GM19240 (cell line): ENCODE measurements at regions not wholly inside any gene's neighbourhood (a gene's known extent, or its start where the extent isn't known, plus 50 kb on each side); places are given as distances from the start of the nearest gene placed in this dataset.

ENCODE experiments used
- DNase-seq: peaks from one replicate; pipeline ENCODE4 v3.0.0; 2011; ENCODE audit warnings: low spot score; ENCODE audit not compliant: insufficient read length

GRCh38 chr1:79388694-79389361 lies 382.3 kb upstream of the ADGRL4 start:
- no peak for DNase-seq

- DNase-seq: no peak
These were observed 380.2 kb upstream of the ADGRL4 start for GRCh38 chr1:79386730-79387129.

- DNase-seq: no peak
These were observed 373.5 kb upstream of the ADGRL4 start for GRCh38 chr1:79380078-79380477.

GRCh38 chr1:79376106-79376505 lies 369.6 kb upstream of the ADGRL4 start:
- no peak for DNase-seq

GRCh38 chr1:79375352-79375751 lies 368.8 kb upstream of the ADGRL4 start:
- no peak for DNase-seq

- DNase-seq: no peak
These were observed 367.9 kb upstream of the ADGRL4 start for GRCh38 chr1:79374397-79374796.

- no peak for DNase-seq
These were observed 367.1 kb upstream of the ADGRL4 start for GRCh38 chr1:79373481-79374125.

- no peak for DNase-seq
These were observed 365.3 kb upstream of the ADGRL4 start for GRCh38 chr1:79371802-79372201.

GRCh38 chr1:79369091-79369490 lies 362.6 kb upstream of the ADGRL4 start:
- no peak for DNase-seq

GRCh38 chr1:79364896-79365295 lies 358.4 kb upstream of the ADGRL4 start:
- no peak for DNase-seq

- DNase-seq: no peak
These were observed 356.9 kb upstream of the ADGRL4 start for GRCh38 chr1:79363430-79363829.

- no peak for DNase-seq
These were observed 355.9 kb upstream of the ADGRL4 start for GRCh38 chr1:79362470-79362869.

- no peak for DNase-seq
These were observed 348.6 kb upstream of the ADGRL4 start for GRCh38 chr1:79355090-79355489.

GRCh38 chr1:79353224-79353623 lies 346.7 kb upstream of the ADGRL4 start:
- no peak for DNase-seq

GRCh38 chr1:79326875-79327274 lies 320.3 kb upstream of the ADGRL4 start:
- DNase-seq: no peak

- no peak for DNase-seq
These were observed 319.2 kb upstream of the ADGRL4 start for GRCh38 chr1:79325705-79326104.

- no peak for DNase-seq
These were observed 318.6 kb upstream of the ADGRL4 start for GRCh38 chr1:79325126-79325525.

- DNase-seq: no peak
These were observed 316.9 kb upstream of the ADGRL4 start for GRCh38 chr1:79323239-79324025.

- DNase-seq: no peak
These were observed 316.0 kb upstream of the ADGRL4 start for GRCh38 chr1:79322511-79323027.

GRCh38 chr1:79312438-79312837 lies 305.9 kb upstream of the ADGRL4 start:
- no peak for DNase-seq

GRCh38 chr1:79310609-79311008 lies 304.1 kb upstream of the ADGRL4 start:
- no peak for DNase-seq

GRCh38 chr1:79304131-79304530 lies 297.6 kb upstream of the ADGRL4 start:
- DNase-seq: no peak
